ENCODE measurements at regions not wholly inside any gene's neighbourhood (a gene's known extent, or its start where the extent isn't known, plus 50 kb on each side); places are given as distances from the start of the nearest gene placed in this dataset.

DNA sequence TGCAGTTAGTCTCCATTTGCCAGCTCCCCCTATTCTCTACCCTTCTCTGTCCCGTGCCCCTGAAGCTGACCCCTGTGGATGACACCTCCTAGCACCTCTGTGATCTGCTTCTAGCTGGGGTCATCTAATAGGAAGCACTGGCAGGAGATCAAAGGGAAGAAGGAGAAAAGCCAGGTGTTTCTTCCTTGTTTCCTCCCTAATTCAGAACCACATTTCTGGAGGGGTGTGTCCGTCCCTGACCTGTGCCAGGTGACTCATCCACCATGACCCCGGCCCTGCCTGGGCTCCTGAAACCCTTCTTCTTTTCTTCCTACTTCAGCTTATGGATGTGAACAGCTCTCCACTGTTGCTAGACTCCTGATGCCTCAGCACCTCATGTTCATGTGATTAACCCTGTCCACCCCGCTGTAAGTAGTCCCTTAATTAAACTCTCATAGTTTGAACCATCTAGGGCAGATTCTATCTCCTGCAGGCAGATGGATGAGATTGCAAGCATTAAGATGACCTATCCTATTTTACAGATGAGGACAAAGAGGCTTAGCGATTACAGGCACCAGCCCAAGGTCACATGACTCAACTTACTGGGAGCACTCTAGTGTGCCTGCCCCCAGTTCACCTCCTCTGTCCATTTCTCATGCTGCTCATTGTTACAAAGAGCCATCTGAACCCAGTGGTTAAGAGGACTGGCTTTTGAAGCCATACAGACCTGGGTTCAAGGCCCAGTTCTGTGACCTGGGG lies 770.5 kb downstream of the MED13L start:
- in situ Hi-C loops (cut with HindIII; ENCODE audit: low sequenced_read_pairs): no loop called here
- TF ChIP-seq CTCF (IDR thresholded peaks at IDR 0.05; ENCODE audit: low read depth, low read length): no peak
- no peak for DNase-seq (ENCODE audit: low read depth, low spot score)
- H3K4me3 ChIP-seq (ENCODE audit: low read depth, low read length): no peak overlapping the region

DNA sequence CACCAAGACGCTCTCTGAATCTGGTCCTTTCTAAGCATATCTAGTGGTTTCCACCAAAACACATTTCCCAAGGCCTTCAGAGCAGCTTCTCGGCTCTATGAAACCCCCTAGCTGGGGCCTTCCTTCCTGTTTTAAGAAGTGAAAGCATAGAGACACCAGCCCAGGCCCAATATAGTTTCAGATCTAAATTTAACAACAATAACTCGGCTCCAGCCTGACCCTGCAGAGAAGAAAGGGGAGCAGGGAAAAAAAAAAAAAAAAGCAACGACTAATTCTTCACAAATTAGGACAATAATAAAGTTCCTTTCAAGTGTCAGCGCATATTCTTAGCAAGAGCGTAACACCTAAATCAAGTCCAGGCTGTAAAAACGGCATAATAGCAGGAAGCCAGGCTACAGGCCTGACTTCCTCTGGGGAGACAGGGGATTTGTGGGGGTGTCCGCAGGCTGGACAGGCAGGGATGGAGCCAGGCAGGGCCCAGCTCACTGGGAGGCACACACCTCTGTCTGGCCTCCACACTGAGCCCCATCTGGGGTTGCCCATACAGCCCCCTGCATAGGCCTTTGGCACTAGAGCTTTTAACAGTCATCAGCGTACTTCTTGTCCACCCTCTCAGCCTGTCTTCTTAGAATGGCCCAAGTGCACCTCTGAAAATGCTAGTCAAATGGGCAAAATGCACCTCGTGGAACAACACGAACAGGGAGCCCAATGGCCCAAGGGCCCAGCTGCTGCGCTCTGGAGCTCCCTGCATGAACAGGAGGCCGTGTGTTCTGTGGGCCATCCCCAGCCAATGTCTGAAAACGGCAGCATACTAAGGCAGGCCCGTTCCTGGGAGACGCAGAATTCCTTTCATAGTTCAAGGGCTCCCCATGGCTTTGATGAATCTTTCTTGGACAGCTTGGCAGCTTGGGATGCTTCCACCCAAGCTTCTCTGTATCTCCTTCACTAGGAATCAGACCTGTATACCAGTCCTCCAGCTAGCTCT lies 772.9 kb downstream of the MED13L start:
- DNase-seq (ENCODE audit: low read depth, low spot score): peak; percentile 3
- in situ Hi-C loops (cut with HindIII; ENCODE audit: low sequenced_read_pairs): no loop called here
- no peak for TF ChIP-seq CTCF (IDR thresholded peaks at IDR 0.05; ENCODE audit: low read depth, low read length)
- no peak overlapping the region for H3K4me3 ChIP-seq (ENCODE audit: low read depth, low read length)

- no peak for TF ChIP-seq CTCF (IDR thresholded peaks at IDR 0.05; ENCODE audit: low read depth, low read length)
- in situ Hi-C loops (cut with HindIII; ENCODE audit: low sequenced_read_pairs): no loop called here
- DNase-seq (ENCODE audit: low read depth, low spot score): no peak
- H3K4me3 ChIP-seq (ENCODE audit: low read depth, low read length): no peak overlapping the region
These were observed 776.6 kb downstream of the MED13L start for GRCh38 chr12:115500872-115501271.

DNA sequence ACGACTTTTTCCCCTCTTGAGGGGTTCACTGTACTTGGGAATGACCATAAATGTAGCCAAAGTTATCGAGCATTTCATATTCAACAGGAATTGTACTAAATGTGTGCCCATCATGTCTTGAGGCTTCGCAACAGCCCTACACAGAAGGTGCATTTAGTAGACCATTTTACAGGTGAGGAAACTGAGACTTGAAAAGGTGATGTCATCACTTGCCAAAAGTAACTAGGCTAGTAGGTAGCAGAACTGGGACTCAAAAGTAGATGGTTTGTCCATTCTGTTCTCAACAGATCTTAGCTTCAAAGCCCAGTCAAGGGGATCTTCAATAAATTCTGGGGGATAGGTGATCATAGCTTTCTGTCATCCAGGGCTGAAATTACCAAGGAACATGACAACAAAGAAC lies 782.2 kb downstream of the MED13L start:
- DNase-seq (ENCODE audit: low read depth, low spot score): no peak
- in situ Hi-C loops (cut with HindIII; ENCODE audit: low sequenced_read_pairs): no loop called here
- TF ChIP-seq CTCF (IDR thresholded peaks at IDR 0.05; ENCODE audit: low read depth, low read length): no peak
- H3K4me3 ChIP-seq (ENCODE audit: low read depth, low read length): no peak overlapping the region

DNA sequence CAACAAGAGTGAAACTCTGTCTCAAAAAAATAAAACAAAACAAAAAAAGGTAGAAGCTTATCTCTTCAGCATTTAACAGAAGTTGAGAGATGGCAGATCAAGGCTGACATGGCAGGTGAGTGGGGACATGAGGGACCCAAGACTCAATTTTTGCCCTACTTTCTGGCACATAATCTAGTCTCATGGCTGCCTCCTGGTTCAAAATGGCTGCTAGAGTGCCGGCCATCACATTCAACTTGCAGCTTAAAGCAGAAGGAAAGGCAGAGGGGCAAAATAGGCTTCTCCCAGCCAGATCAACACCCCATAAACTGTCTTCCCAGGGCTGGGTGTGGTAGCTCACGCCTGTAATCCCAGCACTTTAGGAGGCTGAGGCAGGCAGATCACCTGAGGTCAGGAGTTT lies 784.9 kb downstream of the MED13L start:
- no peak for DNase-seq (ENCODE audit: low read depth, low spot score)
- TF ChIP-seq CTCF (IDR thresholded peaks at IDR 0.05; ENCODE audit: low read depth, low read length): no peak
- H3K4me3 ChIP-seq (ENCODE audit: low read depth, low read length): no peak overlapping the region
- in situ Hi-C loops (cut with HindIII; ENCODE audit: low sequenced_read_pairs): no loop called here

- H3K4me3 ChIP-seq (ENCODE audit: low read depth, low read length): no peak overlapping the region
- no peak for DNase-seq (ENCODE audit: low read depth, low spot score)
- in situ Hi-C loops (cut with HindIII; ENCODE audit: low sequenced_read_pairs): no loop called here
- no peak for TF ChIP-seq CTCF (IDR thresholded peaks at IDR 0.05; ENCODE audit: low read depth, low read length)
These were observed 785.8 kb downstream of the MED13L start for GRCh38 chr12:115491511-115492250.

Data from astrocyte of the spinal cord (primary cell).